Left cardiac atrium (tissue), 4 donors: ENCODE measurements at regions not wholly inside any gene's neighbourhood (a gene's known extent, or its start where the extent isn't known, plus 50 kb on each side); places are given as distances from the start of the nearest gene placed in this dataset.
A peak's percentile ranks its signal among the peaks of the same experiment; 100 is the strongest.

Source experiments
- ATAC-seq, 2 donors: fragments of 200-7000 bp; cut with Tn5 transposase; one replicate each; pipeline ENCODE4 v1.9.1; 2020; ENCODE audit warnings: mild to moderate bottlenecking in 2 of 2, moderate library complexity in 2 of 2
- DNase-seq: peaks from one replicate; pipeline ENCODE4 v3.0.0-alpha.2; 2020
- intact Hi-C, 2 donors: fragments of 100-400 bp; cut with DNase I; formaldehyde crosslinking; loops; one replicate each; pipeline versions ENCODE4 v1.14.1 to v1.15.1; 2022 to 2023
- donor health status: DM: no; HTN: yes; CAD: no.
- donor health status: DM: no; HTN: yes; CAD: no; lungs with severe emphysema.
- donor health status: DM: yes; HTN: yes; CAD: no.
- donor health status: Dilated cardiomyopathy.

DNA sequence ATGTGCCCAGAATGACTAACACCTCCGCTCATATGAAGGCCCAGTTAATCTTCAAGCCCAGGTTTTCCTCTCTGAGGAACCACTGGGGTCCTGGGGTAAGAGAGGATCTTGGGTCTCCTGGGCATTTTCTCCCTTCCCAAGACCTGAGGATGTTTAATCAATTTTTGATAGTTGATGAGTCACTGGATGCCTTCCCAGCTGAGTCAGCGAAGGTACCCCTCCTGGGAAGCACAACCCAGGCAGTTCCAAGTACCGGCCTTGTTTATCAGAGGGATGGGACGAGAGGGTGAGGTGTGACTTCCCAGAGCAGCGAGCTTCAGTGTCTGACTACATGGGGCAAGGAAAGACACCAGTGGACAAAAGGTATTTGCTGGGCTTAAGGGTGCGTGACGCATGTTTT lies 119.6 kb upstream of the IL12B start:
- DNase-seq (no peak), ATAC-seq (peak in 1 of 2 donors; percentile 83)
- intact Hi-C loops, result loop anchor here (5.0 to 10.0 kb wide), 2 partner anchors 57 to 535 kb away; no protein-coding TSS in a partner anchor

DNA sequence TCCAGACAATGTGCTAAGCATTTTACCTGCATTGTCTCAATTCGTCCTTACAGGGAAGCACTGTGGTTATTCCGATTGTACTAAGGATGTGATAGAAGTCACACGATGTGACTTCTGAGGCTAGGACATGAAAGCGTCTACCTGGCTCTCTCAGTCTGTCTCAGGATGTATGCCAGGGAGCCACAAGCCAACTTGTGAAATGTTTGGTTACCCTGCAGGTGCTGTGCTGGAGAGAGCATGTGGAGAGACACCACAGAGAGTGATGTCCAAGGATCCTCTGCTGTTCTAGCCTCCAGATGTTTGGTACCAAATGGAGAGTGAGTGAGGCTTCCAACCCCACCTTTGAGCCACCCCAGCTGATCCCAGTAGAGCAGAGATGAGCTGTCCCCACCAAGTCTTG lies 120.1 kb upstream of the IL12B start:
- intact Hi-C loops, result loop anchor here in 1 of 2 donors (5.0 kb wide), 1 partner anchor 57 kb away; no protein-coding TSS in a partner anchor

DNA sequence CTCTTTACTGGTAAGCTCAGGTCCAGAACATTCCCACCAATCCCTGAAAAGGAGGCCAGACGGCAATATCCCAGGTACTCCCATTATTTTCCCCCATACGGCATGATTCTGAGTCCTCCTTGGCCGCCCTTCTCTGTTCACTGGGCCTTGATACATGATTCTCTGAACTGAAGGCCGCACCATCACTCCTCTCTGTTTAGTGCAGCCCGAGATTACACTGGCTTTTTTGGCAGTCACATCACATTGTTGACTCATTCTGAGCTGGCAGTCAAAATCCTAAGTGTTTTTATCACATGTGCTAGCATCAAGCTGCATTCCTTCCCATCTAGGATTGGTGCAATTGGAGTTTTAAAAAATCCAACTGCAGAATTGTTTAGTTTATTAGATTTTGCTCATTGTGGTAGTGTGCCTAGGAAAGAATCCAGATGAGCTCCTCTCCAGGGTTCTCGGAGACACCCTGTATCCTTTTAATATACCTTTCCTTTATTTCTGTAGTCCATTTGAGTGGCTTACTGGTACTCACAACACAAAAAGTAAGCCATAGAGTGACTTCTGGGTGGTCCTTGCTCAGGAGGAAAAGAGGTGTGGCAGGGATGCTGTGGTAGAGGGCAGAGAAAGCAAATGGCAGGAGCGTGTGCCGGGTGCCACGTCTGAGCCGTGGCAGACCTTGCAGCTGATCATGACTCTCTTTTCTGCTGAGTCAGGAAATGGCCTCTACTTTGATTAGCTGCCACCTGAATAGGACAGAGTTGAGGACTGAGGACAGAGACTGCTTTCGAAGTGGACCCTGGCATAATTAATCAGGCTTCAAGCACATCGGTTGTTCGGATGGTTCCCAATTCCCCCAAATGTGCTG lies 121.1 kb upstream of the IL12B start:
- ATAC-seq, result peak; percentile 97
- peak; percentile 57 for DNase-seq
- intact Hi-C loops, result loop anchor here in 1 of 2 donors (5.0 kb wide), 1 partner anchor 56 kb away; no protein-coding TSS in a partner anchor

More for the DNA sequence above, 120.1 kb upstream of the IL12B start:
- ATAC-seq, result no peak
- DNase-seq, result no peak

DNA sequence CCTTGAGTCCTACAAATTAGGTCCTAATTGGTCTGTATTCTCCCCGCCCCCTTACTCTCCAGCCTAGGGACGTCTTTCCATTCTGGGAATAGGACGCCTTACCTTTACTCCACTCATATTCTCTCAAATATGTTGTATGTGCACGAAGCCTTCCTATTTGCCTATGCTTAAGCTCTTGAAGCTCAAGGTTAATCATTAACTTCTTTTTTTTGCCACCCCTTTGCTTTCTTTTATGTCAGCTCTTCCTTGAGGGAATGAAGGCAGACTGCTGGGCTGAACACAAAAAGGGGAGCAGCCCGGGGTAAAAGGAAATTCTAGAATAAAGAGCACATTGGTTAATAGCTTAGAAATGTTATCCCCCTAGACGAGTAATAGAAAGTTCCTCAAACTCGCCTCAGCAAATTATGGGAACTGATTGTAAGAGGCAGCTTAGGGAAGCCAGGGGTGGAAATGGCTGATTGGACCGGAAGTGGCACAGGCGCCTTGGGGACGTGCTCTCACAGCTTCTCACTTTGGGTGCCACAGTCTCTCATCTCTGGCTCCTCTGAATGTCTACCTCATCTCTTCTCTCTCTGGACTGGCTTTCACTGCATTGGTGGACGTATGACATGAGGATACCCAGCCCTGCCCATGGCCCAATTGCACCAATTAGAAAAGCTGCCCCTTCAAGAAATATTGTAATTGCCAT lies 122.3 kb upstream of the IL12B start:
- intact Hi-C loops, result loop anchor here in 1 of 2 donors (5.0 kb wide), 1 partner anchor 55 kb away; no protein-coding TSS in a partner anchor
- ATAC-seq, result no peak
- no peak for DNase-seq

DNA sequence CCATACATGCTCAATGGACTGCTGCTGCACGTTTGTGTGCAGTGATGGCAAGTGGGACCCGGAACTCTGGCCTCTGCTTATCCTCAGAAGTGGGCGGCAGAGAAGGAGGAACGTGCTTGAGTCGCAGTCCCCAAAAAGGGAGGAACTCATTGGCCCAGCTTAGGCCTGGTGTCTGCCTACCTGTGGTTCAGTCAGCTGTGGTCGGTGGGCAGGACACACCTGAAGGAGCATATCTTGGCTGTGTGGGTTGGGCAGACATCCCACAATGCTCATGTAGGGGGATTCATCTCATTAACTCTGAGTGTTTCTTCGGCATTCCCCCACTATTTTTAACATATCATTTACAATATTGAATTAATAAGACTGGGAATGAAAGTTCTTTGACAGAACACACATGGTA lies 122.9 kb upstream of the IL12B start:
- DNase-seq, result no peak
- intact Hi-C loops, result loop anchor here in 1 of 2 donors (5.0 kb wide), 1 partner anchor 54 kb away; no protein-coding TSS in a partner anchor
- ATAC-seq, result no peak

DNA sequence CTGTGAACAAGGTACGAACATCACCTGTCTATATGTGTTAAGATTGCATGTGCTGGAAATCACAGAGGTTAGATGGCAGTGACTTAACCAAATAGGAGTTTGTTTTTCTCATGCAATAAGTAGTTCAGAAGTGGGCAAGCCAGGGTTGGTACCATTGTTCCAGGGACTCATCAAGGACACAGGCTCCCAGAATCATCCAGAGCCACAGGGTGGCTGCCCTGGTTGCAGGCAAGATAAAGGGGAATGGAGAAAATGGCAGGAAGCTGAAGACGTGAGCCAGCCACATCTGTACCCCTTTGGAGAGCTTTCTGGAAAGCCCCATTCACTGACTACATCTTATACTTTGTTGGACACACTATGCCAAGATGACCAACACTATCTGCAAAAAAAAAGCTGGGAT lies 126.0 kb upstream of the IL12B start:
- intact Hi-C loops, result no loop called here
- DNase-seq (no peak), ATAC-seq (no peak)

DNA sequence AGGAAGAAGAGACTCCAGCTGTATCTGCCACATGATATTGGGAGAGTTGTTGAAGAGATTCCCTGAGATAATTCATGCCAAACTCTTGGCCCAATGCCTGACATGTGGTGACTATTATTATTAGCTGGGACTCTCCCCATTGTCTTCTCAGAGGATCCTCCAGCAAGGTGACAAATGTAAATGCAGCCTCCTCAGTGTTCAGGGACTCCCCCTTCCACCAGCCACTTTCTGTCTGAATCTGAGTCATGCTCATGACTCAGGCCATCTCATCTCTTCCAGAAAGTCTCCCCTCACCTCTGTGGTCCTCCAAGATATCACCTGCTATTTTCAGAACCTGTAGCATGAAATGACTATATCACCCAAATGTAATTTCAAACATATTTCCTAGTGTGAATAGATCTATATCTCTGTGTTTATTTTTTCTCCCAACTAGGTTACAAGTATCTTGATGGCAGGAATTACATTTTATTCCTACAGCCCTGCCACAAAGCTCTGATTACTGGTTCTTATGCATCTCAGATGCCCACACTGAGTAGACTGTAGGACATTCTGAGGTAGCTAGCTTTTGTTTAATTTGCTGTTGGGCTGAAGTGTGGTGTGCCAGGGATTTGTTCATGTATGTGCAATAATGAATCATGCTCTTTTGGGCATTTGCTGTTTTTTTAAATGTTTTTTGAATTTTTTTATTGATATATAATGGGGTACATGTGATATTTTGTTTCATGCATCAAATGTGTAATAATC lies 126.6 kb upstream of the IL12B start:
- intact Hi-C loops, result no loop called here
- no peak for DNase-seq
- ATAC-seq, result peak in 1 of 2 donors; percentile 73

DNA sequence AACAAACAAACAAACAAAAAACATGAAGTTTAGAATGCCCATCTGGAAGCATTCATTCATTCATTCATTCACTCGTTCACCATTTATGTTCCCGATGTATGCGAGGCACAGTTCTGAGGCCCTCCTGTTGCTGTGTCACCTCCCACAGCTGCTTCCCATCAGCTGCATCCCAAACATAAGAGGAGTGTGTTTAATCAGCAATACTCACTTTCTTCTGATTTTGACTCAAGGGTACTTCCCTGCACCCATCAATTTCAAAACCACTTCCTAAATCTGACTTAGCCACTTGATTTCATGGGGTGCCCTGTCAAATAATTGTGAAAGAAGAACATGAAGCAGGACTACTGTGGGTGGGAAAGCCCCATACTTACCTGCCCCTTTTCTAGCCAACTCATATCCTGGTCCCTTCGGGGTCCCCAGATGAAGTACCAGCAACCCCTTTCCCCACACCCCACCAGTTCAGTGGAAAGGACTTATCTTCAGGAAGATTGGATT lies 128.0 kb upstream of the IL12B start:
- intact Hi-C loops, result no loop called here
- no peak for DNase-seq
- no peak for ATAC-seq

DNA sequence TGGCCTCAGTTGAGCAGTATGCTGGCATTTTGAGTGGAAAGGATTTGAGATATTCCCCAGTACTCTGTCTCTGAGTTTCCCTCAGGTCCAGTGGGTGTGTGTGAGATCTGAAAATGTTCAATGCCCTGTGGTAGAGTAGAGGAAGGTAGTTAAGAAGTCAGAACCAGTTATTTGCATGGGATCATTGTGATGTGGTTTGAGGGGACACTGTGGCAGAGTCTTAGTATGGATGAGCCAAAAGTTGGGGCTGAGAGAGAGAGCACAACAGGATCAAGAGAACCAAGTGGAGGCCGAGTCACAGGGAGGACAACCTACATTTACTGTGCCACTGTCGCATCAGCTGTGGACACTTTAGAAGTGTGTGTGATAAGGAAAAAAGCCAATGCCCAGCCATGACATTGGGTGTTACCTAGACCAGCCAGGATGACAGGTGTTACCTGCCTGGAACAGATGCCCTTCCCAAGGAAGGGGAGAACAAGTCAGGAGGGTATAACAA lies 128.9 kb upstream of the IL12B start:
- ATAC-seq (no peak), DNase-seq (no peak)
- intact Hi-C loops, result no loop called here

DNA sequence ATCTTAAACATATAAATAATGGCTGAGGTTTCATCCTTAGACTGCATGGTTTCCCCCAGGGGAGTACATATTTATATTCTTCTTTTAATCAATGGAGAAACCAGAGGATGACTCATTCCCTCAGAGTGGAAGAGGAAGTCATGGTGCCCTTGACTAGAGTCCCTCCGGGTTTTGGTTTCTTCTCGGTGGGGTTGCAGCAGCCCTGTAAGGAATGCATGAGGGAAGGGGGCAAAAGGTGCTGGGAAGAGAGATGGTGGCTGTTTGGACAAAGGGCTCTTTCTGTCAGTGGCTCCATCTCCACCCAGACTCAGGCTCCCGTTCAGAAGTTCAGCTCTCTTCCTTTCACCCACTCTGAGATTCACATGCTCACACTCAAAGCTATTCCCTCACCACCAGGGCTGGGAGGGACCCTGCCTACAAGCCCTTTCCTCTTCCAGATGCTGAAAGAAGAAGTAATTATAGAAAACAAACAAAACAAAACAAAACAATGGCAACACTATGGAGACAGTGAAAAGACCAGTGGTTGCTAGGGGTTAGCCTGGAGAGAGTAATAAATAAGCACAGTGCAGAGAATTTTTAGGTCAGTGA lies 129.8 kb upstream of the IL12B start:
- intact Hi-C loops, result no loop called here
- DNase-seq, result no peak
- ATAC-seq, result peak in 1 of 2 donors; percentile 18

DNA sequence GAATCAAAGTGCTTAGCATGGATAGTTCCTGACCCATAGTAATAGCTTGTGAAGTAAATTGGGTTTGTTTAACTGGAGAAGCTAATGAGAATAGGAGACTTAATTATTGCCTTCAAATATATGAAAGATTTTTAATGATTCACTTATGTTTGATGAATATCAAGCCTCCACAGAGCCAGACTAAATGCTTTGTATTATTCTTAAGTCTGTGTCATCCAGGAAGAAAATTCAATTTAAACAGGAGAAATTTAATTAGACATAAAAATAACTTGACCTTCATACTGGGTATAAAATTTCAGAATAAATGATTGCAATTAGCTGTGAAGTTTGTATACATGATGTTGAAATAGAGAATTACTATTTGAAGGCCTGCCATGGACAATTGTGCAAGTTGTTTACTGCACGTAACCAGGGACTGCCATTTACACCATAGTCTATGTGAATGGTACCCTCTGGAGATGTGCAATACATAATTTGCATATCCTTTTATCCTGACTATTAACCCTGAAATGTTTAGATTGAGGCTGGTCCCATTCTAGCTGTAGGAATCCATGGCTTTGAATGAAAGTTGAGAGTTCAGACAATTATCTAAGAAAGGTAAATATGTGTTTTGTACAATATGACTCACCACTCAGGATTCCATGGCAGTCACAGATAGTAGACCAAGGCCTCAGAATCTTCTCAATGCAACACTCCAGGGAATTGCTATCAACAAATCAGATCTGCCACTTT lies 133.5 kb upstream of the IL12B start:
- no peak for ATAC-seq
- intact Hi-C loops, result no loop called here
- no peak for DNase-seq

DNA sequence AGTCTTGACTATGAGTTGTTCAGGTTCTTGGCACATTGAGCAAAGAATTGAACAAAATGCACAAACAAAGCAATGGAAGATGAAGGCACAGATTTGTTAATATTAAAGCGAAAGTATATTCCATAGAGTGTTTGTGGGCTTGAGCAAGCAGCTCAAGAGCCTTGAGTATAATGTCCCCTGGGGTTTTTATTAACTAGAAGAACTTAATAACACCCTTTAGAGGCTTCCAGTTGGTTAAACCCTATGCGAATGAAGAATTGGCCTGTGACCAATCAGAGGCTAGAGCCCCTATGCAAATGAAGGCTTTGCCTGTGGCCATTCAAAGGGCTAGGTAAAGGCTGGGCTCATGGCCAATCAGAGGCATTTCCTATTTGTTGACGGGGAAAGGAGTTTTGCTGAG lies 135.3 kb upstream of the IL12B start:
- DNase-seq (no peak), ATAC-seq (no peak)
- intact Hi-C loops, result no loop called here

DNA sequence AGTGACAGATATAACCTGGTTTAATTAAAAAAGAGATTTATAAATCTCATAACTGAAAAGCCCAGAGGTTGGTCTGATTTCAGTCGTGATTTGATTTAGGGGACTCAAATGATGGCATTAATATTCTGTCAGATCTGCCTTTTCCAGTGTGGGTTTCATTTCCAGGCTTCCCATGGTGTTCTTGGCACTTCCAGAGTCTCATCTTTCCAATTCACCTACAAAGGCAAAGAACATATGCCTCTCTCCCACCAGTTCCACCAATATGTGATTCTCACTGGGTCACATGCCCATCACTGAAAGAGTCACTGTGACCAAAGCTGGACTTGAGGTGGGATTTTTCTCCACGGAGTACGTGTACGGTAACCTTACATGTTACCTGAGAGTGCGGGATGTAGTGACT lies 137.4 kb upstream of the IL12B start:
- ATAC-seq (no peak), DNase-seq (no peak)
- intact Hi-C loops, result no loop called here

DNA sequence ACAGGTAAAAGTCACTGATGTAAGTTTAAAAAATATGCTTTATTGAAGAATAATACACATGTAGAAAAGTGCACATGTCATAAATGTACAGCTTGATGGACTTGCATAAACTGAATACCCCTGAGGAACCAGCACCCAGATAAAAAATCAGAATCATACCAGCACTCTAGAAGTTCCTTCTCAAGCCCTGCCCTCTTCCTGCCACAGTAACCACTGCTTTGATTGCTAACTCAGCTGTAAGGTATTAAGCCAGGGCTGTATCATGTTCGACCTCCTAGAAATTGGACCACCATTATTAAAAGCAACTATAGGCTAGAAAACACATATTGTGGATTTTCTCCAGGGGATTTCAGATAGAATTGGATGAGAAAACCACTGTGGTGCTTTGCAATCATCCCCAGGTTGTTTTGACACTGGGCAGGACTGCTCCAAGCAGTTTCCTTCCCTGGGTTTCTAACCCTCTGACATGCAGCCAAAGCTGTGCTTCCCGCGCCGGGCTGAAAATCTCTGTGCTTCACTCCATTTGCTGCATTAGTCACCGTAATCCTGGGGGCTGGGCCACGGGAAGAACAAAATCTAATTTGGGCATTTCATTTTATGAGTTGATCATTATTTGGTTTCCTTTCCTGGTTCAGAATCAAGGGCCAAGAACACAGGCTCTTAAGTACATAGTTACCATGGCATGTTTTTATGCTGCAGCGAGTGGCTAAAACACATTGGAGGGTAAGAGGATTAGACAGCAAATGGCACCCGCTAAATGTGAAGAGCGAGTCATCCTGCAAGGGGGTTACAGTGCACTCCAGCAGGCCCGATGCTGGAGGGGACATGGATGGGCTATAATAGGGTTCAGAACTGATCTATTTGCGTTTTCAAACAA lies 139.4 kb upstream of the IL12B start:
- DNase-seq (no peak), ATAC-seq (no peak)
- intact Hi-C loops, result no loop called here

DNA sequence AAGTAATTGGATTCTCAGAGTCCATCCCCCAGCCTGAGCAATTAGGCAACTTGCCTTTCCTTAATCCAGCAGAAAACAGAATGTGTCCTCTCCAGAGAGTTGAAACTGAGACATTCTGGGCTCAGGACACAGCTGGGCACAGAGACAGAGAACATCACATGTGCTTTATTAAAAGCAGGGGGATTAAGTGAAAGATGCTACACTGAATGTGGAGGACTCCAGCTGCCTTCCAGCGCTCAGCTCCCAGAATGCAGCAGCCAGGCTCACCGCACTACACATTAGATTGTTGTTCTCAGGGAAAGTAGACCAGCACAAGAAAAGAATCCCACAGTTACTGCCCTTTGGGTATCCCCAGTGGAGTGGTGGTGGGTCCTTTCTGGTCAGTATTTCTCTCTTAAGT lies 141.6 kb upstream of the IL12B start:
- DNase-seq (no peak), ATAC-seq (peak; percentile 51 to 93)
- intact Hi-C loops, result no loop called here

DNA sequence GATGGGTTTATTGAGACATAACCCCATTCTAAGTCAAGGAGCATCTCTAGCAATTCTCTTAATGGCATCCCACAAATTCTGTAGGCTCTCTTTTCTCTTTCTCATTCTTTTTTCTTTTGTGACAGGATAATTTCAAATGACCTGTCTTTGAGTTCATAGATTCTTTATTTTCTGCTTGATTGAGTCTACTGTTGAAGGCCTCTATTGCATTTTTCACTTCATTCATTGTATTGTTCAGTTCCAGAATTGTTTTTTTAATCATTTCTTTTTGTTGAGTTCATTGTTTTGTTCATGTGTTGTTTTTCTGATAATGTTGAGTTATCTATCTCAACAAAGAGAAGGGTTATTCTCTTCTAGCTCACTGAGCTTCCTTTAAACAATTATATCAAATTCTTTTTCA lies 144.7 kb upstream of the IL12B start:
- intact Hi-C loops, result no loop called here
- ATAC-seq (no peak), DNase-seq (no peak)

DNA sequence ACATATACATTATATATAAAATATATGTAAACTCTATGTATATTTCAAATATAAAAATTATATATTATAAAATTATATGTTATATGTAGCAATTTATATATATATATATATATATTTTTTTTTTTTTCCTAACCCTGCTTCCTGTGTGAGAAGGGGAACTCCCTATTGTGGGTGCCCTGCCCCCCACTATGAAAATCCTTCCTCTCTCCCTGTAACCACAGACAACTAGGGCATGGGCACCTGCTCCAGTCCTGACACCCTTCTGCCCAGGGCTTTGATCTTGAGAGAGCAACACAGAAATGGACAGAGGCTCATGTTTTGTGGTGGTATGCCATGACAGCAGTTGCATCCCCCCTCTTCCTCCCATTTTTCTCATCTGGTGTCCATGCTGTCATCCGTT lies 148.7 kb upstream of the IL12B start:
- DNase-seq (no peak), ATAC-seq (no peak)
- intact Hi-C loops, result no loop called here
